K562 (cell line): ENCODE measurements at regions not wholly inside any gene's neighbourhood (a gene's known extent, or its start where the extent isn't known, plus 50 kb on each side); places are given as distances from the start of the nearest gene placed in this dataset.

Experiments
- ATAC-seq: fragments of 200-7000 bp; cut with Tn5 transposase; 3 replicates; pipeline ENCODE4 v1.9.1; 2020; ENCODE audit warnings: moderate library complexity
- BruUV-seq: library from RNA; stranded (reverse); fragments of 400-500 nt; replicated peaks from 2 replicates; lab custom pipeline; 2021; lab: Mats Ljungman, UMichigan
- CTCF ChIA-PET: fragments of 300-600 bp; formaldehyde crosslinking; extraction: SDS; loops from one replicate; lab custom pipeline; 2021; ENCODE audit warnings: low intra/inter-chr PET ratio; lab: Yijun Ruan, JAX
- POLR2A ChIA-PET: fragments of 300-600, 350-650 bp; sonication (Branson Sonifier 250); formaldehyde crosslinking; extraction: SDS; loops from one replicate; lab custom pipeline; 2021; ENCODE audit warnings: antibody characterized with exemption, inconsistent platforms; lab: Yijun Ruan, JAX
- DNase-seq, 4 experiments: peaks; one replicate each; pipeline versions ENCODE4 v3.0.0 to v3.0.0-alpha.2; 2011 to 2018; ENCODE audit warnings: low spot score in 3 of 4, mixed read lengths in 3 of 4; ENCODE audit errors: extremely low read depth in 1 of 4
- FAIRE-seq: peaks from 2 replicates; lab custom pipeline; 2011; peaks lifted over from hg19 to GRCh38; lab: Jason Lieb, UNC
- H2AFZ ChIP-seq: 2 replicates; pipeline ENCODE4 v1.6.0; 2011; ENCODE audit warnings: low read depth, low read length, control low read depth, inconsistent platforms
- H3K27ac ChIP-seq: fragments of 200-600 bp; 3 replicates; pipeline ENCODE4 v1.8.0; 2011; ENCODE audit warnings: low read depth, mild to moderate bottlenecking, control low read depth, inconsistent platforms, low read length, moderate library complexity, mixed read lengths; ENCODE audit errors: extremely low read depth
- H3K27me3 ChIP-seq, 2 experiments: fragments of 300-600 bp in 1 of 2; 2 replicates in 1 of 2; 3 replicates in 1 of 2; pipeline versions ENCODE4 v1.6.0 to v1.8.0; 2011; ENCODE audit warnings: inconsistent platforms in 2 of 2, low read length in 2 of 2, mild to moderate bottlenecking in 1 of 2, mixed read lengths in 1 of 2, moderate library complexity in 1 of 2; ENCODE audit not compliant: control insufficient read depth in 2 of 2, insufficient read depth in 2 of 2
- H3K36me3 ChIP-seq: fragments of 300-600 bp; 3 replicates; pipeline ENCODE4 v1.8.0; 2011; ENCODE audit warnings: mild to moderate bottlenecking, low read length, inconsistent platforms; ENCODE audit not compliant: control insufficient read depth, insufficient read depth
- H3K4me1 ChIP-seq, 2 experiments: fragments of 200-600 bp in 1 of 2; replicated peaks in 1 of 2; 2 replicates in 1 of 2; 3 replicates in 1 of 2; pipeline versions ENCODE4 v1.5.1 to v1.8.0; 2011; ENCODE audit warnings: inconsistent platforms in 2 of 2, low read length in 2 of 2, mild to moderate bottlenecking in 1 of 2, mixed read lengths in 1 of 2, moderate library complexity in 1 of 2; ENCODE audit not compliant: control insufficient read depth in 2 of 2, insufficient read depth in 2 of 2
- H3K4me2 ChIP-seq: 2 replicates; pipeline ENCODE4 v1.6.1; 2011; ENCODE audit warnings: low read length, control low read depth, inconsistent platforms, mixed read lengths; ENCODE audit not compliant: insufficient read depth
- H3K4me3 ChIP-seq: fragments of 200-600 bp; sonication (generic), shearing (Covaris generic); 2 replicates; pipeline ENCODE4 v1.5.1; 2016; ENCODE audit warnings: control low read depth, inconsistent platforms
- H3K79me2 ChIP-seq: fragments of 200-600 bp; 3 replicates; pipeline ENCODE4 v1.8.0; 2011; ENCODE audit warnings: low read length, inconsistent platforms; ENCODE audit not compliant: control insufficient read depth, insufficient read depth
- H3K9ac ChIP-seq, 2 experiments: 2 replicates each; pipeline versions ENCODE4 v1.6.0 to v1.6.1; 2011; ENCODE audit warnings: low read depth in 2 of 2, low read length in 2 of 2, control low read depth in 1 of 2, inconsistent platforms in 1 of 2, mild to moderate bottlenecking in 1 of 2, mixed read lengths in 1 of 2; ENCODE audit not compliant: insufficient read depth in 1 of 2
- H3K9me1 ChIP-seq: one replicate; pipeline ENCODE4 v1.6.0; 2011; ENCODE audit warnings: inconsistent platforms, mild to moderate bottlenecking, low read length, moderate library complexity; ENCODE audit not compliant: control insufficient read depth, insufficient read depth
- H3K9me3 ChIP-seq: replicated peaks from 2 replicates; pipeline ENCODE4 v1.5.1; 2011; ENCODE audit warnings: low read depth, low read length, inconsistent platforms; ENCODE audit not compliant: control insufficient read depth, insufficient read depth
- H4K20me1 ChIP-seq: replicated peaks from 2 replicates; pipeline ENCODE4 v1.6.1; 2011; ENCODE audit warnings: low read length, inconsistent platforms, mixed read lengths; ENCODE audit not compliant: control insufficient read depth, insufficient read depth
- ARID1B ChIP-seq: fragments of 450-650 bp; IDR thresholded peaks from 2 replicates; pipeline ENCODE4 v1.6.1; 2016; ENCODE audit warnings: antibody characterized with exemption, mild to moderate bottlenecking, inconsistent platforms
- PRMT5 ChIP-seq: sonication (generic); formaldehyde crosslinking; IDR thresholded peaks from 2 replicates; pipeline ENCODE4 v1.5.0; 2020; ENCODE audit warnings: missing genetic modification reagents
- ZNF121 ChIP-seq: sonication (generic); formaldehyde crosslinking; conservative IDR thresholded peaks from 2 replicates; pipeline ENCODE4 v1.8.0; 2022; ENCODE audit warnings: missing genetic modification reagents
- ZNF830 ChIP-seq: fragments of 250-450 bp; sonication (Bioruptor Pico); IDR thresholded peaks from 2 replicates; pipeline ENCODE4 v1.5.0; 2021; ENCODE audit warnings: mild to moderate bottlenecking
- WGBS: fragments of 100-300 bp; shearing (Covaris generic); methylation state at CpG from one replicate; pipeline ENCODE4 v1.1.6; 2016; ENCODE audit warnings: low coverage, mixed read lengths; ENCODE audit not compliant: insufficient coverage; ENCODE audit errors: missing lambda C conversion rate; 5-methylcytosine and 5-hydroxymethylcytosine counted together
- in situ Hi-C: fragments of 300-500 bp; cut with MboI; formaldehyde crosslinking; loops from 4 replicates; pipeline ENCODE4 v1.15.0; 2018; ENCODE audit warnings: inconsistent platforms, mixed read lengths
- intact Hi-C: fragments of 100-400 bp; cut with micrococcal nuclease; formaldehyde crosslinking; loops from 2 replicates; pipeline ENCODE4 v1.14.2; 2022
- TF ChIP-seq, protein P1 (sequence below): fragments of 450-650 bp; IDR thresholded peaks from 2 replicates; pipeline ENCODE4 v1.6.1; 2017; ENCODE audit warnings: mild to moderate bottlenecking, moderate library complexity
- TF ChIP-seq, protein P2 (sequence below): fragments of 450-650 bp; IDR thresholded peaks from 2 replicates; pipeline ENCODE4 v1.6.1; 2016; ENCODE audit warnings: borderline replicate concordance
- TF ChIP-seq, protein P3 (sequence below): fragments of 200-800 bp; sonication (Bioruptor generic); IDR thresholded peaks from 2 replicates; pipeline ENCODE4 v1.6.1; 2017; ENCODE audit warnings: missing genetic modification characterization, missing compliant biosample characterization

DNA sequence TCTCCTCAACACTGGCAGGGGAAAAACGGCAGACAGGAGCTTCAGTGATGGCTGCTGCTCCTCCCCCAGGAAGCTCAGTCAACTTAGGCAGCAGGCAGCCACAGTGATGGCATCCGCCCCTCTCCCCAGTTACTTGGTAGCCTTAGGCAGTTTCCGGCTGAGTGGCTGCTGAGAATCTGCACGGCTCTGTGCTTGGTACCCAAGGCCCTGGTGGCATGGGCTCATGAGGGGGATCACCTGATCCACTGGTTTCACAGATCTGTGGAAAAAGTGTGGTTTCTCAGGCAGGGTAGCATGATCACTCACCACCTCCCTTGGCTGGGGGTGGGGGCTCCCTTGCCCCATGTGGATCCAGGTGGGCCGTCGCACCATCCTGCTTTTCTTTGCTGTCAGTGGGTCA lies 244.6 kb upstream of the MDGA2 start:
- FAIRE-seq = no peak
- no peak for ATAC-seq
- H3K9me1 ChIP-seq = no peaks in the 10 kb centered on the region
- H3K9me3 ChIP-seq = no peaks in the 10 kb centered on the region
- TF ChIP-seq ARID1B = no peak
- TF ChIP-seq, protein P1, sequence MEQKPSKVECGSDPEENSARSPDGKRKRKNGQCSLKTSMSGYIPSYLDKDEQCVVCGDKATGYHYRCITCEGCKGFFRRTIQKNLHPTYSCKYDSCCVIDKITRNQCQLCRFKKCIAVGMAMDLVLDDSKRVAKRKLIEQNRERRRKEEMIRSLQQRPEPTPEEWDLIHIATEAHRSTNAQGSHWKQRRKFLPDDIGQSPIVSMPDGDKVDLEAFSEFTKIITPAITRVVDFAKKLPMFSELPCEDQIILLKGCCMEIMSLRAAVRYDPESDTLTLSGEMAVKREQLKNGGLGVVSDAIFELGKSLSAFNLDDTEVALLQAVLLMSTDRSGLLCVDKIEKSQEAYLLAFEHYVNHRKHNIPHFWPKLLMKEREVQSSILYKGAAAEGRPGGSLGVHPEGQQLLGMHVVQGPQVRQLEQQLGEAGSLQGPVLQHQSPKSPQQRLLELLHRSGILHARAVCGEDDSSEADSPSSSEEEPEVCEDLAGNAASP = no peak
- TF ChIP-seq, protein P2, sequence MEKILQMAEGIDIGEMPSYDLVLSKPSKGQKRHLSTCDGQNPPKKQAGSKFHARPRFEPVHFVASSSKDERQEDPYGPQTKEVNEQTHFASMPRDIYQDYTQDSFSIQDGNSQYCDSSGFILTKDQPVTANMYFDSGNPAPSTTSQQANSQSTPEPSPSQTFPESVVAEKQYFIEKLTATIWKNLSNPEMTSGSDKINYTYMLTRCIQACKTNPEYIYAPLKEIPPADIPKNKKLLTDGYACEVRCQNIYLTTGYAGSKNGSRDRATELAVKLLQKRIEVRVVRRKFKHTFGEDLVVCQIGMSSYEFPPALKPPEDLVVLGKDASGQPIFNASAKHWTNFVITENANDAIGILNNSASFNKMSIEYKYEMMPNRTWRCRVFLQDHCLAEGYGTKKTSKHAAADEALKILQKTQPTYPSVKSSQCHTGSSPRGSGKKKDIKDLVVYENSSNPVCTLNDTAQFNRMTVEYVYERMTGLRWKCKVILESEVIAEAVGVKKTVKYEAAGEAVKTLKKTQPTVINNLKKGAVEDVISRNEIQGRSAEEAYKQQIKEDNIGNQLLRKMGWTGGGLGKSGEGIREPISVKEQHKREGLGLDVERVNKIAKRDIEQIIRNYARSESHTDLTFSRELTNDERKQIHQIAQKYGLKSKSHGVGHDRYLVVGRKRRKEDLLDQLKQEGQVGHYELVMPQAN = no peak
- TF ChIP-seq, protein P3, sequence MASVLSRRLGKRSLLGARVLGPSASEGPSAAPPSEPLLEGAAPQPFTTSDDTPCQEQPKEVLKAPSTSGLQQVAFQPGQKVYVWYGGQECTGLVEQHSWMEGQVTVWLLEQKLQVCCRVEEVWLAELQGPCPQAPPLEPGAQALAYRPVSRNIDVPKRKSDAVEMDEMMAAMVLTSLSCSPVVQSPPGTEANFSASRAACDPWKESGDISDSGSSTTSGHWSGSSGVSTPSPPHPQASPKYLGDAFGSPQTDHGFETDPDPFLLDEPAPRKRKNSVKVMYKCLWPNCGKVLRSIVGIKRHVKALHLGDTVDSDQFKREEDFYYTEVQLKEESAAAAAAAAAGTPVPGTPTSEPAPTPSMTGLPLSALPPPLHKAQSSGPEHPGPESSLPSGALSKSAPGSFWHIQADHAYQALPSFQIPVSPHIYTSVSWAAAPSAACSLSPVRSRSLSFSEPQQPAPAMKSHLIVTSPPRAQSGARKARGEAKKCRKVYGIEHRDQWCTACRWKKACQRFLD (CRISPR knock-in tag) = no peak
- TF ChIP-seq ZNF121 (CRISPR knock-in tag) = no peak
- no peak for TF ChIP-seq PRMT5 (CRISPR knock-in tag)
- TF ChIP-seq ZNF830 (CRISPR knock-in tag) = no peak
- H2AFZ ChIP-seq = no peak overlapping the region
- intact Hi-C loops = no loop called here
- H3K4me1 ChIP-seq = no peaks in the 10 kb centered on the region
- no peak overlapping the region for H3K4me2 ChIP-seq
- H3K36me3 ChIP-seq = no peaks in the 10 kb centered on the region
- no peak overlapping the region for H3K27ac ChIP-seq
- ChIA-PET POLR2A (no interaction called here), CTCF (no interaction called here)
- no peaks in the 10 kb centered on the region for H3K27me3 ChIP-seq
- WGBS = 0% methylated on average over 5 of the region's 6 CpGs
- BruUV-seq = no TSS peak
- no peak for DNase-seq
- no peaks in the 10 kb centered on the region for H3K79me2 ChIP-seq
- no peak overlapping the region for H3K9ac ChIP-seq
- H3K4me3 ChIP-seq = no peak overlapping the region
- no peaks in the 10 kb centered on the region for H4K20me1 ChIP-seq
- in situ Hi-C loops = no loop called here
